Panc1 (cell line): ENCODE measurements at regions not wholly inside any gene's neighbourhood (a gene's known extent, or its start where the extent isn't known, plus 50 kb on each side); places are given as distances from the start of the nearest gene placed in this dataset.

Source experiments
- ATAC-seq: fragments of 200-7000 bp; cut with Tn5 transposase; 2 replicates; pipeline ENCODE4 v1.9.1; 2020; ENCODE audit warnings: mild to moderate bottlenecking, moderate library complexity
- BruUV-seq: library from RNA; stranded (reverse); fragments of 400-500 nt; replicated peaks from 2 replicates; lab custom pipeline; 2021; lab: Mats Ljungman, UMichigan
- CTCF ChIA-PET: fragments of 300-600 bp; sonication (Branson Sonifier 250); formaldehyde crosslinking; loops from one replicate; lab custom pipeline; 2022; ENCODE audit warnings: antibody characterized with exemption; lab: Charles Lee
- POLR2A ChIA-PET: fragments of 300-600 bp; sonication (Branson Sonifier 250); formaldehyde crosslinking; loops from one replicate; lab custom pipeline; 2022; ENCODE audit warnings: antibody characterized with exemption; lab: Charles Lee
- DNase-seq: peaks from one replicate; pipeline ENCODE4 v3.0.0-alpha.2; 2010; ENCODE audit warnings: low read depth, low spot score
- H3K27ac ChIP-seq: 2 replicates; pipeline ENCODE4 v1.5.1; 2011; ENCODE audit warnings: mild to moderate bottlenecking, low read length, inconsistent platforms
- H3K27me3 ChIP-seq: fragments of 200-500 bp; sonication (Bioruptor generic); 2 replicates; pipeline ENCODE4 v1.6.0; 2014; ENCODE audit warnings: low read length, inconsistent platforms; ENCODE audit not compliant: control insufficient read depth, insufficient read depth
- H3K36me3 ChIP-seq: fragments of 200-500 bp; sonication (Bioruptor generic); 2 replicates; pipeline ENCODE4 v1.5.1; 2014; ENCODE audit warnings: inconsistent platforms, mild to moderate bottlenecking, low read length, moderate library complexity; ENCODE audit not compliant: control insufficient read depth, insufficient read depth
- H3K4me1 ChIP-seq: 2 replicates; pipeline ENCODE4 v1.5.1; 2011; ENCODE audit warnings: inconsistent platforms, mild to moderate bottlenecking, low read length, moderate library complexity; ENCODE audit not compliant: control insufficient read depth, insufficient read depth
- H3K4me3 ChIP-seq, 2 experiments: 2 replicates each; pipeline ENCODE4 v1.5.1; 2011 to 2012; ENCODE audit warnings: low read depth in 2 of 2, low read length in 2 of 2, mild to moderate bottlenecking in 2 of 2, inconsistent platforms in 1 of 2, moderate library complexity in 1 of 2
- H3K9me3 ChIP-seq: fragments of 200-500 bp; sonication (Bioruptor generic); 2 replicates; pipeline ENCODE4 v1.5.1; 2014; ENCODE audit warnings: low read depth, mild to moderate bottlenecking, inconsistent platforms, low read length, moderate library complexity; ENCODE audit not compliant: control insufficient read depth, insufficient read depth
- CTCF ChIP-seq: fragments of 450-650 bp; IDR thresholded peaks from 2 replicates; pipeline ENCODE4 v1.5.1; 2017; ENCODE audit warnings: mild to moderate bottlenecking
- POLR2AphosphoS5 ChIP-seq: IDR thresholded peaks from 2 replicates; pipeline ENCODE4 v1.6.1; 2012; ENCODE audit warnings: mild to moderate bottlenecking, low read depth, low read length, moderate library complexity
- REST ChIP-seq, 2 experiments: IDR thresholded peaks; 2 replicates each; pipeline ENCODE4 v1.6.1; 2011 to 2012; ENCODE audit warnings: low read depth in 2 of 2, control low read depth in 1 of 2, low read length in 1 of 2, mild to moderate bottlenecking in 1 of 2, moderate library complexity in 1 of 2; ENCODE audit not compliant: insufficient read depth in 1 of 2
- SIN3A ChIP-seq: IDR thresholded peaks from 2 replicates; pipeline ENCODE4 v1.6.1; 2012; ENCODE audit warnings: low read depth, mild to moderate bottlenecking, low read length, moderate library complexity, borderline replicate concordance; ENCODE audit not compliant: insufficient read depth
- TCF7L2 ChIP-seq: IDR thresholded peaks from 2 replicates; pipeline ENCODE4 v1.6.1; 2011; ENCODE audit warnings: mild to moderate bottlenecking, low read depth, low read length, inconsistent platforms
- in situ Hi-C: cut with HindIII; loops from 2 replicates; pipeline ENCODE4 v1.10.0; 2016; ENCODE audit warnings: low sequenced_read_pairs, low pct_unique_long_range_greater_than_20kb
- intact Hi-C: fragments of 100-400 bp; cut with micrococcal nuclease; formaldehyde crosslinking; loops from one replicate; pipeline ENCODE4 v1.10.0; 2022; ENCODE audit not compliant: unreplicated experiment

GRCh38 chr19:13627531-13627930, 121.3 kb upstream of the CACNA1A start:
- BruUV-seq, result no TSS peak
- Histone ChIP-seq H3K9me3 (0 out of 2 replicates have a peak, but pooled peaks cover 4% of the 10 kb centered on the region), H3K4me3 (no peak overlapping the region), H3K27me3 (no peaks in the 10 kb centered on the region), H3K4me1 (peaks cover 8% of the 10 kb centered on the region), H3K27ac (no peak overlapping the region), H3K36me3 (no peaks in the 10 kb centered on the region)
- CTCF ChIA-PET, result no interaction called here
- no peak for TF ChIP-seq POLR2AphosphoS5
- no peak for TF ChIP-seq SIN3A
- no peak for TF ChIP-seq CTCF
- no peak for TF ChIP-seq REST (IDR thresholded peaks at IDR 0.05; ENCODE audit: insufficient read depth in 1 of 2, low read depth in 2 of 2, low read length in 1 of 2)
- no peak for TF ChIP-seq TCF7L2
- intact Hi-C loops (no loop called here), in situ Hi-C loops (no loop called here)
- ATAC-seq, result no peak
- DNase-seq, result no peak
- POLR2A ChIA-PET, result no interaction called here

GRCh38 chr19:13623716-13624710, 117.7 kb upstream of the CACNA1A start:
- ATAC-seq, result no peak
- Histone ChIP-seq H3K4me3 (no peak overlapping the region), H3K4me1 (peaks cover 20% of the 10 kb centered on the region), H3K27me3 (no peaks in the 10 kb centered on the region), H3K36me3 (no peaks in the 10 kb centered on the region), H3K9me3 (no peaks in the 10 kb centered on the region), H3K27ac (no peak overlapping the region)
- ChIA-PET CTCF (no interaction called here), POLR2A (interaction anchor here (0.6 kb wide), 1 partner anchor 285 kb away, joined by 5 read pairs; no protein-coding TSS in a partner anchor)
- in situ Hi-C loops, result no loop called here
- BruUV-seq, result no TSS peak
- DNase-seq, result no peak
- TF ChIP-seq TCF7L2 (no peak), CTCF (no peak), REST (IDR thresholded peaks at IDR 0.05; ENCODE audit: insufficient read depth in 1 of 2, low read depth in 2 of 2, low read length in 1 of 2) (no peak), SIN3A (no peak), POLR2AphosphoS5 (no peak)
- intact Hi-C loops, result no loop called here
